ENCODE measurements at regions not wholly inside any gene's neighbourhood (a gene's known extent, or its start where the extent isn't known, plus 50 kb on each side); places are given as distances from the start of the nearest gene placed in this dataset.
A peak's percentile ranks its signal among the peaks of the same experiment; 100 is the strongest.

- FAIRE-seq (no peak), DNase-seq (ENCODE audit: low read depth) (no peak)
- Histone ChIP-seq H3K9ac (ENCODE audit: low read length) (no peak overlapping the region), H2AFZ (ENCODE audit: low read depth, low read length) (no peak overlapping the region), H3K9me3 (ENCODE audit: insufficient read depth, low read depth, low read length) (no peaks in the 10 kb centered on the region), H4K20me1 (ENCODE audit: insufficient read depth, low read length) (no peaks in the 10 kb centered on the region), H3K36me3 (ENCODE audit: insufficient read depth, low read length) (no peaks in the 10 kb centered on the region), H3K4me1 (ENCODE audit: insufficient read depth, low read length) (peaks cover 8% of the 10 kb centered on the region), H3K27me3 (ENCODE audit: insufficient read depth, low read length) (no peaks in the 10 kb centered on the region), H3K27ac (ENCODE audit: low read depth, low read length) (no peak overlapping the region), H3K4me3 (ENCODE audit: insufficient read depth, low read depth, low read length) (no peak overlapping the region), H3K79me2 (ENCODE audit: insufficient read depth, low read length) (no peaks in the 10 kb centered on the region), H3K4me2 (ENCODE audit: low read length) (no peak overlapping the region)
- H3K36me3 Mint-ChIP-seq (ENCODE audit: low read depth, unreplicated experiment), result peaks cover 7% of the 10 kb centered on the region
- H3K27ac Mint-ChIP-seq (ENCODE audit: unreplicated experiment), result peak overlapping the region; percentile 15
- TF ChIP-seq CTCF (IDR thresholded peaks at IDR 0.05; ENCODE audit: insufficient read depth, low read depth, low read length) (no peak), EZH2 (IDR thresholded peaks at IDR 0.05; ENCODE audit: insufficient read depth, low read length) (no peak)
- H3K27me3 Mint-ChIP-seq (ENCODE audit: low read depth, unreplicated experiment), result peaks cover 3% of the 10 kb centered on the region
- H3K9me3 Mint-ChIP-seq (ENCODE audit: unreplicated experiment), result no peaks in the 10 kb centered on the region
- H3K4me1 Mint-ChIP-seq (ENCODE audit: low read depth, unreplicated experiment), result peaks cover 36% of the 10 kb centered on the region
- no peak overlapping the region for H3K4me3 Mint-ChIP-seq (ENCODE audit: unreplicated experiment)
These were observed 108.5 kb upstream of the C1QTNF9B start for GRCh38 chr13:24005755-24006281.

GRCh38 chr13:24006520-24007248 lies 109.4 kb upstream of the C1QTNF9B start:
- FAIRE-seq, result no peak
- H3K36me3 ChIP-seq (ENCODE audit: insufficient read depth, low read length), result no peaks in the 10 kb centered on the region
- TF ChIP-seq EZH2 (IDR thresholded peaks at IDR 0.05; ENCODE audit: insufficient read depth, low read length) (no peak), CTCF (IDR thresholded peaks at IDR 0.05; ENCODE audit: insufficient read depth, low read depth, low read length) (no peak)
- no peak for DNase-seq (ENCODE audit: low read depth)
- no peaks in the 10 kb centered on the region for H3K27me3 ChIP-seq (ENCODE audit: insufficient read depth, low read length)
- Mint-ChIP-seq H3K27me3 (ENCODE audit: low read depth, unreplicated experiment) (peaks cover 3% of the 10 kb centered on the region), H3K9me3 (ENCODE audit: unreplicated experiment) (no peaks in the 10 kb centered on the region), H3K4me1 (ENCODE audit: low read depth, unreplicated experiment) (peaks cover 36% of the 10 kb centered on the region), H3K27ac (ENCODE audit: unreplicated experiment) (no peak overlapping the region), H3K4me3 (ENCODE audit: unreplicated experiment) (no peak overlapping the region), H3K36me3 (ENCODE audit: low read depth, unreplicated experiment) (peaks cover 7% of the 10 kb centered on the region)
- no peaks in the 10 kb centered on the region for H3K9me3 ChIP-seq (ENCODE audit: insufficient read depth, low read depth, low read length)
- H3K4me2 ChIP-seq (ENCODE audit: low read length), result no peak overlapping the region
- no peak overlapping the region for H3K27ac ChIP-seq (ENCODE audit: low read depth, low read length)
- no peak overlapping the region for H2AFZ ChIP-seq (ENCODE audit: low read depth, low read length)
- H3K79me2 ChIP-seq (ENCODE audit: insufficient read depth, low read length), result no peaks in the 10 kb centered on the region
- H3K4me1 ChIP-seq (ENCODE audit: insufficient read depth, low read length), result peaks cover 8% of the 10 kb centered on the region
- no peak overlapping the region for H3K9ac ChIP-seq (ENCODE audit: low read length)
- H3K4me3 ChIP-seq (ENCODE audit: insufficient read depth, low read depth, low read length), result no peak overlapping the region
- no peaks in the 10 kb centered on the region for H4K20me1 ChIP-seq (ENCODE audit: insufficient read depth, low read length)

Data from astrocyte (in vitro differentiated cells and primary cell).